OCI-LY7 (cell line): ENCODE measurements at regions not wholly inside any gene's neighbourhood (a gene's known extent, or its start where the extent isn't known, plus 50 kb on each side); places are given as distances from the start of the nearest gene placed in this dataset.

Experiments
- CTCF ChIP-seq: fragments of 200-600 bp; sonication (generic); conservative IDR thresholded peaks from 2 replicates; pipeline ENCODE4 v1.5.1; 2014; ENCODE audit warnings: mild to moderate bottlenecking, antibody characterized with exemption, low read length, moderate library complexity, mixed read lengths
- EZH2phosphoT487 ChIP-seq: fragments of 200-600 bp; sonication (generic); IDR thresholded peaks from 2 replicates; pipeline ENCODE4 v1.6.1; 2018; ENCODE audit warnings: low read depth, borderline replicate concordance, mild to moderate bottlenecking, mixed run types, antibody characterized with exemption, low read length, moderate library complexity, mixed read lengths

GRCh38 chr2:150697596-150697995, 210.1 kb upstream of the RND3 start:
- TF ChIP-seq CTCF, result no peak
- no peak for TF ChIP-seq EZH2phosphoT487
